ENCODE measurements at regions not wholly inside any gene's neighbourhood (a gene's known extent, or its start where the extent isn't known, plus 50 kb on each side); places are given as distances from the start of the nearest gene placed in this dataset.
"Not testable (repeated sequence)": the region's sequence is repeated elsewhere in the genome, so short reads cannot be mapped to it uniquely, and the experiment has no call there.

GRCh38 chr6:58055465-58056176 is 738.2 kb downstream of the PRIM2 start:
- not testable (repeated sequence) for H3K27ac ChIP-seq (ENCODE audit: low read depth in 2 of 2, low read length in 1 of 2); H3K27me3 ChIP-seq (ENCODE audit: control insufficient read depth in 1 of 2, insufficient read depth in 2 of 2, low read length in 2 of 2); H3K36me3 ChIP-seq (ENCODE audit: control insufficient read depth in 2 of 2, insufficient read depth in 2 of 2, low read length in 1 of 2); H3K9me3 ChIP-seq (ENCODE audit: control insufficient read depth in 2 of 2, insufficient read depth in 1 of 2, low read depth in 1 of 2, low read length in 1 of 2); H3K4me3 ChIP-seq (ENCODE audit: low read depth in 1 of 2, low read length in 2 of 2); H3K4me1 ChIP-seq (ENCODE audit: control insufficient read depth in 2 of 2, insufficient read depth in 2 of 2, low read length in 1 of 2)
- 79 to 87% methylated on average over 5 of the region's 6 CpGs for WGBS, 2 donors

DNA sequence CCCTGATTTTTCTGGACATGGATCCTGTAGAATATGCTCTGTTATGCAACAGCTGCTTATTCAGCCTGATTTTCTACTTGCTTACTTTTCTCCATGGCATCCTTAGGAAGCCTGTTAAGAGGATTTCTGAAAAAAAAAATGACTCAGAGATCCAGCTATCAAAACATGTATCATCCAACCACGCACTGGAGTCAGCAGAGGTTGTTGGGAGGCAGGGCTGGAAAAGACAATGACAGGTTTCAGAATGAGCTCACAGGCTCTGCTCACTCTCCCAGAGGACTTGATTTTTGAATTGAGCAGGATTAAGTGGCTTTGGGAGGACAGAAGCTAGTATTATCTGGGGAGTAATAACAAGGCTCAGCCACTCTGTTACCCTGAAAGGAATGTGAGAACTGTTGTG is 742.3 kb downstream of the PRIM2 start:
- WGBS, 2 donors = 20 to 29% methylated on average over 1 of the region's 1 CpG
- H3K9me3 ChIP-seq (ENCODE audit: control insufficient read depth in 2 of 2, insufficient read depth in 1 of 2, low read depth in 1 of 2, low read length in 1 of 2); H3K27me3 ChIP-seq (ENCODE audit: control insufficient read depth in 1 of 2, insufficient read depth in 2 of 2, low read length in 2 of 2); H3K4me3 ChIP-seq (ENCODE audit: low read depth in 1 of 2, low read length in 2 of 2); H3K27ac ChIP-seq (ENCODE audit: low read depth in 2 of 2, low read length in 1 of 2); H3K36me3 ChIP-seq (ENCODE audit: control insufficient read depth in 2 of 2, insufficient read depth in 2 of 2, low read length in 1 of 2); H3K4me1 ChIP-seq (ENCODE audit: control insufficient read depth in 2 of 2, insufficient read depth in 2 of 2, low read length in 1 of 2): not testable (repeated sequence)

DNA sequence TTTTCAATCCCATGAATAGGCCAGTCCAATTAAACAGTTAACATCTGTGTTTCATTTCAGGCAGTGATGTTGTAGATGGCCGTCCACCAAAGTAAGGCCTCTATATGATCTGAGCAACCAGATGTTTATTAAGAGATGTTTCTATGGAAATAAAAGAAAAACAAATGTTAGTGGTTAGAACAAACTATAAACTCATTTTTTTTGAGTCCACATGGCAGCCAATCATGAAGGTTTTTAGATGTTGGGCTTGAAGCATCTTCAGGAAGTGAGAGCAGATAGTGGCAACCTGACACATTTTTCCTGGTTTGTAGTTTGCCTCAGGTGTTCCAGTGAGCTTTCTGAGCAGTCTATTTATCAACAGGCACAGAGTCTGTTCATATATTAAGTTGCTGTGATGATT is 746.1 kb downstream of the PRIM2 start:
- H3K4me1 ChIP-seq (ENCODE audit: control insufficient read depth in 2 of 2, insufficient read depth in 2 of 2, low read length in 1 of 2); H3K9me3 ChIP-seq (ENCODE audit: control insufficient read depth in 2 of 2, insufficient read depth in 1 of 2, low read depth in 1 of 2, low read length in 1 of 2); H3K4me3 ChIP-seq (ENCODE audit: low read depth in 1 of 2, low read length in 2 of 2); H3K27me3 ChIP-seq (ENCODE audit: control insufficient read depth in 1 of 2, insufficient read depth in 2 of 2, low read length in 2 of 2); H3K36me3 ChIP-seq (ENCODE audit: control insufficient read depth in 2 of 2, insufficient read depth in 2 of 2, low read length in 1 of 2); H3K27ac ChIP-seq (ENCODE audit: low read depth in 2 of 2, low read length in 1 of 2): not testable (repeated sequence)
- WGBS, 2 donors = 63 to 67% methylated on average over 1 of the region's 1 CpG

DNA sequence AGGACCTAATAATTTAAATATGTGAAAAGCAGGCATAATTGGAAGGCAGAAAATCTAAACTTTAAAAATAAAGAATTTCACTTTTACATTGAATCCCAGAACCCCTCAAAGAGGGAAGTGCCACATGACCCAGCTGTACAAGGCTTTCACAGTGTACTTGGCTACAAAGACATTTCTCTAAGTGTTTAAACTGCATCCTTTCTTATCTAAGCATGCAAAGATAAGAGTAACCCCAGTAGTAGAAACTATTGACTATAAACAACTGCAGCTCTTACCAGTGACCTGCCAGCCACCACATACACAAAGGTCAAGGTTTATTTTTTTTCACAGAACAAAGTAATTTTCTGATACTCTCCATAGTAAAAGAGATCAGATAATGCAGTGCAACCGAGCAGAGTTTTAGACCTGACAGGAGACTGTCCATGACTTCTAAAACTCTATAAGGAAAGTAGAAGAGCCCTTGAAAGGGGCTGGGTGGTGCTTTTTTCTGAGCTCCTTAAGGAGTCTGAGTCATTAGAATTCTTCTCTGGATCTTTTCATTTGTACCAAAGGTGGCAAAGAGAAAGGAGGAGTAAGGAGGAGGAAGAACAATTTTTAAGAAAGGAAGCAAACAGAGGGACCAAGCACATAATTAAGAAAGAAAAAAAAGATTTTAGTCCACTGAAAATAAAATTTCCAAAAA is 750.6 kb downstream of the PRIM2 start:
- not testable (repeated sequence) for H3K9me3 ChIP-seq (ENCODE audit: control insufficient read depth in 2 of 2, insufficient read depth in 1 of 2, low read depth in 1 of 2, low read length in 1 of 2); H3K27ac ChIP-seq (ENCODE audit: low read depth in 2 of 2, low read length in 1 of 2); H3K4me1 ChIP-seq (ENCODE audit: control insufficient read depth in 2 of 2, insufficient read depth in 2 of 2, low read length in 1 of 2); H3K4me3 ChIP-seq (ENCODE audit: low read depth in 1 of 2, low read length in 2 of 2); H3K27me3 ChIP-seq (ENCODE audit: control insufficient read depth in 1 of 2, insufficient read depth in 2 of 2, low read length in 2 of 2); H3K36me3 ChIP-seq (ENCODE audit: control insufficient read depth in 2 of 2, insufficient read depth in 2 of 2, low read length in 1 of 2)
- 21 to 26% methylated on average over 1 of the region's 1 CpG for WGBS, 2 donors

DNA sequence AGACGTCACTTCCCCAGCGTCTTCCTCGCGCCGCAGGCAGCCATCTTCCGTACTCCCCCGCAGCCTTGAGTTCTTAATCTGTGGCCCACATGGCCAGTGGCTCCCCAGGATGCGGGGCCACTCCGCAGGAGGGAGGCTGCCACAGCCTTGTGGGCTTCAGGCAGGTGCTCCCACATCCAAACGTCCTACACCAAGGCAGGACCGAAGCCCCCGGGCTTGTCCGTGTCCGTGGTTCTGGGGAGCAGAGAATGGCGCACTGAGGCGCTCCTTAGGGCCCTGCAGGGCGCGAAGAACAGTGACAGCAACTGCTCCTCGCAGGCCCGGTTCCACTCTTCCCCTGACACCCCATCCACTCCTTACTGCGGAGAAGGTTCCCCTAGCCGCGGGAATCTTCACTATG is 755.8 kb downstream of the PRIM2 start:
- no peaks in the 10 kb centered on the region for H3K36me3 ChIP-seq (ENCODE audit: control insufficient read depth in 2 of 2, insufficient read depth in 2 of 2, low read length in 1 of 2)
- H3K9me3 ChIP-seq (ENCODE audit: control insufficient read depth in 2 of 2, insufficient read depth in 1 of 2, low read depth in 1 of 2, low read length in 1 of 2) = peaks cover 2 to 4% of the 10 kb centered on the region in 2 donors
- WGBS, 2 donors = 93 to 94% methylated on average over 23 of the region's 23 CpGs
- no peak overlapping the region for H3K27ac ChIP-seq (ENCODE audit: low read depth in 2 of 2, low read length in 1 of 2)
- no peaks in the 10 kb centered on the region for H3K4me1 ChIP-seq (ENCODE audit: control insufficient read depth in 2 of 2, insufficient read depth in 2 of 2, low read length in 1 of 2)
- H3K27me3 ChIP-seq (ENCODE audit: control insufficient read depth in 1 of 2, insufficient read depth in 2 of 2, low read length in 2 of 2) = no peaks in the 10 kb centered on the region
- H3K4me3 ChIP-seq (ENCODE audit: low read depth in 1 of 2, low read length in 2 of 2) = no peak overlapping the region

- not testable (repeated sequence) for H3K9me3 ChIP-seq (ENCODE audit: control insufficient read depth in 2 of 2, insufficient read depth in 1 of 2, low read depth in 1 of 2, low read length in 1 of 2); H3K36me3 ChIP-seq (ENCODE audit: control insufficient read depth in 2 of 2, insufficient read depth in 2 of 2, low read length in 1 of 2); H3K27ac ChIP-seq (ENCODE audit: low read depth in 2 of 2, low read length in 1 of 2); H3K4me1 ChIP-seq (ENCODE audit: control insufficient read depth in 2 of 2, insufficient read depth in 2 of 2, low read length in 1 of 2); H3K27me3 ChIP-seq (ENCODE audit: control insufficient read depth in 1 of 2, insufficient read depth in 2 of 2, low read length in 2 of 2); H3K4me3 ChIP-seq (ENCODE audit: low read depth in 1 of 2, low read length in 2 of 2)
- WGBS, 2 donors = 34 to 54% methylated on average over 2 of the region's 2 CpGs
These were observed 772.6 kb downstream of the PRIM2 start for GRCh38 chr6:58090067-58090466.

DNA sequence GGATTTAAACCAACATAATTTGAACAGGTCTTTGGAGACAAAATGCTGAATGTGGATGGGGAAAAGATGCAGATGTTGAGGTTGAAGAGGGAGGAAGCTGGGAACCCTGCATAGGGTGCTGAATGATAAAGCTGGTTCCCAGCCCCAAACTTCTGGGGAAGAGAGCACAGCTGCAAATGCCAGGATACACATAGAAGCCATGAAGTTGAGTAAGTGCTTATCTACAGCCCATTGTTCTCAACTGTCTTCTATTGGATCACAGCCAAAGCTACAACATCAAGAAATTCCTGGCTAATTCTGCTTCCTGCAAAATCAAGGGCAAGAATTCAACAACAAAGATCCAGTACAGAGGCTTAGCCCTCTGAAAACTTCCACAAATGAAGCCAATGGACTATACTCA is 779.8 kb downstream of the PRIM2 start:
- H3K4me3 ChIP-seq (ENCODE audit: low read depth in 1 of 2, low read length in 2 of 2); H3K27me3 ChIP-seq (ENCODE audit: control insufficient read depth in 1 of 2, insufficient read depth in 2 of 2, low read length in 2 of 2); H3K4me1 ChIP-seq (ENCODE audit: control insufficient read depth in 2 of 2, insufficient read depth in 2 of 2, low read length in 1 of 2); H3K9me3 ChIP-seq (ENCODE audit: control insufficient read depth in 2 of 2, insufficient read depth in 1 of 2, low read depth in 1 of 2, low read length in 1 of 2); H3K36me3 ChIP-seq (ENCODE audit: control insufficient read depth in 2 of 2, insufficient read depth in 2 of 2, low read length in 1 of 2); H3K27ac ChIP-seq (ENCODE audit: low read depth in 2 of 2, low read length in 1 of 2): not testable (repeated sequence)

GRCh38 chr6:58113960-58114359 is 796.5 kb downstream of the PRIM2 start:
- no peak overlapping the region for H3K4me3 ChIP-seq (ENCODE audit: low read depth in 1 of 2, low read length in 2 of 2)
- H3K36me3 ChIP-seq (ENCODE audit: control insufficient read depth in 2 of 2, insufficient read depth in 2 of 2, low read length in 1 of 2) = no peaks in the 10 kb centered on the region
- 14 to 23% methylated on average over 3 of the region's 3 CpGs for WGBS, 2 donors
- H3K27me3 ChIP-seq (ENCODE audit: control insufficient read depth in 1 of 2, insufficient read depth in 2 of 2, low read length in 2 of 2) = no peaks in the 10 kb centered on the region
- H3K9me3 ChIP-seq (ENCODE audit: control insufficient read depth in 2 of 2, insufficient read depth in 1 of 2, low read depth in 1 of 2, low read length in 1 of 2) = no peaks in the 10 kb centered on the region
- H3K4me1 ChIP-seq (ENCODE audit: control insufficient read depth in 2 of 2, insufficient read depth in 2 of 2, low read length in 1 of 2) = no peaks in the 10 kb centered on the region
- no peak overlapping the region for H3K27ac ChIP-seq (ENCODE audit: low read depth in 2 of 2, low read length in 1 of 2)

DNA sequence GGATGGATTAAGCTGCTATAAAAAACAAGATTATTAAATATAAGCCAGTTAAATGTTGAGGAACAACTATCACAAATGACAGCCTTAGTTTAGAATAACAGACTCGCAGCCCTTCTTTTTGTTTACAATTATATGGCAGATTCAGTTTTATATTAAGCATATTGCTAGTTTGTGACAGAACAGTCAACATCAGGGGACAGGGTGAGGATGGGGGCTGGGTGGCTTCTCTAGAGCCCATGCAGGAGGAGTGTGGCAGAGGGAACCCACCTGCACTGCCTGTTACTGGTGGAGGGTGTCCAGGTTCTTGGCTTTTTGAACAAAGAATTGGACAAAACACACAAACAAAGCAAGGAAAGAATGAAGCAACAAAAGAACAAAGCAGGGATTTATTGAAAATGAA is 799.7 kb downstream of the PRIM2 start:
- H3K27ac ChIP-seq (ENCODE audit: low read depth in 2 of 2, low read length in 1 of 2); H3K4me1 ChIP-seq (ENCODE audit: control insufficient read depth in 2 of 2, insufficient read depth in 2 of 2, low read length in 1 of 2); H3K27me3 ChIP-seq (ENCODE audit: control insufficient read depth in 1 of 2, insufficient read depth in 2 of 2, low read length in 2 of 2); H3K4me3 ChIP-seq (ENCODE audit: low read depth in 1 of 2, low read length in 2 of 2); H3K36me3 ChIP-seq (ENCODE audit: control insufficient read depth in 2 of 2, insufficient read depth in 2 of 2, low read length in 1 of 2); H3K9me3 ChIP-seq (ENCODE audit: control insufficient read depth in 2 of 2, insufficient read depth in 1 of 2, low read depth in 1 of 2, low read length in 1 of 2): not testable (repeated sequence)
- 30 to 69% methylated on average over 1 of the region's 1 CpG for WGBS, 2 donors

DNA sequence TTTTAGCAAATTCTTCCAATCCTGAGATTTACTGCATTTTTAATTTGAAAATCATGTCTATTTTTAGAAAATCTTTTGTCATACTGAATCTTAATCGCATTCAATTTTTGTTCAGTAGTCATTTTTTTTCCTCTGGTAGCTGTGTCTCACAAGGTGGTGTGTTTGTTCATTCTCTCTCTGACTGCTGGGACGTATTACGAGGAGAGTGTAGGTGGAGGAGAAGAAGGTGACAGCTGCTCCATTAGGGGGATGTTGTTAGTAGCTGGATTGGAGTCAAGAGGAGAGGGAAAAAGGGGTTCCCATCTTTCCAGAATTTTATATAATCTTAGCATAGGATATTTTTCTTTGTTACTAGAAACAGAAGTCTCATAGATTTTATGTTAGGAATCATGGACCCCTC is 804.2 kb downstream of the PRIM2 start:
- H3K4me3 ChIP-seq (ENCODE audit: low read depth in 1 of 2, low read length in 2 of 2); H3K9me3 ChIP-seq (ENCODE audit: control insufficient read depth in 2 of 2, insufficient read depth in 1 of 2, low read depth in 1 of 2, low read length in 1 of 2); H3K27ac ChIP-seq (ENCODE audit: low read depth in 2 of 2, low read length in 1 of 2); H3K27me3 ChIP-seq (ENCODE audit: control insufficient read depth in 1 of 2, insufficient read depth in 2 of 2, low read length in 2 of 2); H3K36me3 ChIP-seq (ENCODE audit: control insufficient read depth in 2 of 2, insufficient read depth in 2 of 2, low read length in 1 of 2); H3K4me1 ChIP-seq (ENCODE audit: control insufficient read depth in 2 of 2, insufficient read depth in 2 of 2, low read length in 1 of 2): not testable (repeated sequence)
- 73 to 77% methylated on average over 3 of the region's 3 CpGs for WGBS, 2 donors
